ENCODE measurements at regions not wholly inside any gene's neighbourhood (a gene's known extent, or its start where the extent isn't known, plus 50 kb on each side); places are given as distances from the start of the nearest gene placed in this dataset.

DNA sequence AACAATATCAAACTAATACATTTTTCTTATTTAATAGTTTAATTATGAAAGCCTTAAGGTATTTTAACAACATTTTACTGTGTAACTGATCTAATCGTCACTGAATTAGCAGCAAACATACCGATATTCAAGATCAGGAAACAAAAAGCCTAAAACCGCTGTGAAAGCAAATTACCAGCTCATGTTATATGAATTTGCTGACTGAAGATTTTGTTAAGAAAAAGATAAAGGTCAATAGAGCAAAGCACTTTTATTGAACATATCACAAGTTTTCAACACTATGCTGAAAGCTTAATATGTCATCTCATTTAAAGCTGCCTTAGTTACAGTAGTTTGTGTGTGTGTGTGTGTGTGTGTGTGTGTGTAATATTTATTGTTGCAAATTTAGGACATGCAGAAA, 1634.9 kb upstream of the NUDT12 start:
- H3K4me1 ChIP-seq: no peaks in the 10 kb centered on the region
- no peak overlapping the region for H3K27ac ChIP-seq
- intact Hi-C loops (cut with DNase I): no loop called here
- TF ChIP-seq POLR2A (IDR thresholded peaks at IDR 0.05): no peak
- TF ChIP-seq, protein P1, sequence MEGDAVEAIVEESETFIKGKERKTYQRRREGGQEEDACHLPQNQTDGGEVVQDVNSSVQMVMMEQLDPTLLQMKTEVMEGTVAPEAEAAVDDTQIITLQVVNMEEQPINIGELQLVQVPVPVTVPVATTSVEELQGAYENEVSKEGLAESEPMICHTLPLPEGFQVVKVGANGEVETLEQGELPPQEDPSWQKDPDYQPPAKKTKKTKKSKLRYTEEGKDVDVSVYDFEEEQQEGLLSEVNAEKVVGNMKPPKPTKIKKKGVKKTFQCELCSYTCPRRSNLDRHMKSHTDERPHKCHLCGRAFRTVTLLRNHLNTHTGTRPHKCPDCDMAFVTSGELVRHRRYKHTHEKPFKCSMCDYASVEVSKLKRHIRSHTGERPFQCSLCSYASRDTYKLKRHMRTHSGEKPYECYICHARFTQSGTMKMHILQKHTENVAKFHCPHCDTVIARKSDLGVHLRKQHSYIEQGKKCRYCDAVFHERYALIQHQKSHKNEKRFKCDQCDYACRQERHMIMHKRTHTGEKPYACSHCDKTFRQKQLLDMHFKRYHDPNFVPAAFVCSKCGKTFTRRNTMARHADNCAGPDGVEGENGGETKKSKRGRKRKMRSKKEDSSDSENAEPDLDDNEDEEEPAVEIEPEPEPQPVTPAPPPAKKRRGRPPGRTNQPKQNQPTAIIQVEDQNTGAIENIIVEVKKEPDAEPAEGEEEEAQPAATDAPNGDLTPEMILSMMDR (IDR thresholded peaks at IDR 0.05): no peak
- H3K4me3 ChIP-seq: no peak overlapping the region
- no peaks in the 10 kb centered on the region for H3K27me3 ChIP-seq
- H3K9me3 ChIP-seq: no peaks in the 10 kb centered on the region
- H3K36me3 ChIP-seq: no peaks in the 10 kb centered on the region
- WGBS (ENCODE audit: insufficient coverage, low coverage, low lambda C conversion rate, missing lambda C conversion rate): 71% methylated on average over 3 of the region's 3 CpGs
- DNase-seq: no peak
- no peak for ATAC-seq

DNA sequence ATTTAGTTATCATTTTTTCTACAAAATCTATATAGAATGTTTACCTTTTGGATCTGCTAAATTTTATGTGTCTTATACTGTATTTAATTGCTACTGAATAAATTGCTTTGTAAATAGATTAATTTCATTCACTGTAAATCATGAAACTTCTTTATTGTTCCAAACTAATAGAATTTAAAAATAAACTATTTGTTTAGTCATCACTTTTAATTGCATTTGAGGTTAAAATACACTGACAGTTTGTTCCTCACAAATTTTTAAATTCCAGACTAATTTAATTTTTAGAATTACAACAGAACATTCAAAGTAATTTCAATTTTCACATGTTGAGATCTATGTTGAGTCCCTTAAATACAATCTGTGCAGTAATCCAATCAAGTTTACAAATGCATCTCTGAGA, 1633.2 kb upstream of the NUDT12 start:
- no peak overlapping the region for H3K27ac ChIP-seq
- intact Hi-C loops (cut with DNase I): no loop called here
- H3K27me3 ChIP-seq: no peaks in the 10 kb centered on the region
- ATAC-seq: no peak
- H3K36me3 ChIP-seq: no peaks in the 10 kb centered on the region
- DNase-seq: no peak
- no peak overlapping the region for H3K4me3 ChIP-seq
- TF ChIP-seq POLR2A (IDR thresholded peaks at IDR 0.05): no peak
- TF ChIP-seq, protein P1 (IDR thresholded peaks at IDR 0.05): no peak
- H3K4me1 ChIP-seq: no peaks in the 10 kb centered on the region
- no peaks in the 10 kb centered on the region for H3K9me3 ChIP-seq

DNA sequence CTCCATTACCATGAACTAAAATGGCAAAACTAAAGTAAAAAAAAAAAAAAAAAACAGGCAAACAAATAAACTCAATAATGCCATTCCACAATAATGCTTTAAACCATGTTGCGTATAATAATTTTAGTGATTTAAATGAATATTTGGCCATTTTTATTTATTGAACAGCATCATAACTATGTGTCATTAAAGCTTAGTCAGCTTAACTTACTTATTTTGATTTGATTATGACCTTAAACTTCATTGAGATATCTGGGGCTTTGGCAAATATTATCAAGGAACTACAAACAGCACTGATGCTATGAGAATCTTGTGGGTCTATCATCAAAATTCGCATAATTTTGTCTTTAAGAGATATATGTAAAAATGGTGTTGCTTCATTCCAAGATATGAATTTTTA, 1610.3 kb upstream of the NUDT12 start:
- H3K4me3 ChIP-seq: no peak overlapping the region
- ATAC-seq (no peak), DNase-seq (no peak)
- H3K9me3 ChIP-seq: no peaks in the 10 kb centered on the region
- H3K4me1 ChIP-seq: no peaks in the 10 kb centered on the region
- H3K36me3 ChIP-seq: no peaks in the 10 kb centered on the region
- H3K27ac ChIP-seq: no peak overlapping the region
- H3K27me3 ChIP-seq: no peaks in the 10 kb centered on the region
- intact Hi-C loops (cut with DNase I): no loop called here
- TF ChIP-seq, protein P1 (IDR thresholded peaks at IDR 0.05): no peak
- no peak for TF ChIP-seq POLR2A (IDR thresholded peaks at IDR 0.05)
- WGBS (ENCODE audit: insufficient coverage, low coverage, low lambda C conversion rate, missing lambda C conversion rate): 70% methylated on average over 2 of the region's 2 CpGs

DNA sequence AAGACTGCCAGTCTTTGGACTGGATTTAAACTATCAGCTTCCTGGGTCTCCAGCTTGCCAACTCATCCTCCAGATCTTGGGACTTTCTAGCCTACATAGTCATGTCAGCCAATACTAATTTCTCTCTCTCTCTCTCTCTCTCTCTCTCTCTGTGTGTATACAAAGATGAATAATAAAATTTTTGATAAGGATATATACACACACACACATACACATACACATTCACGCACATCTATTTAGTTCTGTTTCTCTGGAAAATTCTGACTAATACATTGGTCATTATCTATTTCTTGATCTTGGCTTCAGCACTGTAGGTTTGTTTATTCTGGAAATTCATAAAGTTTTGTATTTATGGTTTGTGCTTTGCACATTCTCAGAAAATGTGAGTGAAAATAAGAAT, 1606.2 kb upstream of the NUDT12 start:
- TF ChIP-seq, protein P1 (IDR thresholded peaks at IDR 0.05): no peak
- TF ChIP-seq POLR2A (IDR thresholded peaks at IDR 0.05): no peak
- Histone ChIP-seq H3K9me3 (no peaks in the 10 kb centered on the region), H3K36me3 (no peaks in the 10 kb centered on the region), H3K4me1 (no peaks in the 10 kb centered on the region), H3K27me3 (no peaks in the 10 kb centered on the region), H3K4me3 (no peak overlapping the region), H3K27ac (no peak overlapping the region)
- DNase-seq (no peak), ATAC-seq (no peak)
- intact Hi-C loops (cut with DNase I): no loop called here
- 56% methylated on average over 1 of the region's 1 CpG for WGBS (ENCODE audit: insufficient coverage, low coverage, low lambda C conversion rate, missing lambda C conversion rate)

DNA sequence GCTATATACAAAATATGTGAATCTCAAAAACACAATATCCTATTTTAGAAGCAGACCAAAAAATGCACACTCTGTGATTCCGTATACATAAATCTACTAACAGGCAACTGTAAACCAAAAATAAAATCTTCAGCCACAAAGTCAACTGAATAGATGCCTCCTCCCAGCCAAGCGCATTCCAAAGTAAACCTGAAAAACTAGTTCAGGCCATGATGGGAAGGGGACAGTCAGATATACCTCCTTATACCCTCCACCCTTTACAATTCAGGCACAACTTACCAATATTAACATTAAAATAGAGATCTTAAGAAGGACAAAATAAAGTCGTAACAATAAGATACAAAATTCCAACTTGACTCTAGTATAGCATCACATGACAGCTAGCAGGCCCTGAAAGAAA, 1604.5 kb upstream of the NUDT12 start:
- no peak for DNase-seq
- H3K4me1 ChIP-seq: no peaks in the 10 kb centered on the region
- H3K27ac ChIP-seq: no peak overlapping the region
- intact Hi-C loops (cut with DNase I): no loop called here
- 72% methylated on average over 3 of the region's 3 CpGs for WGBS (ENCODE audit: insufficient coverage, low coverage, low lambda C conversion rate, missing lambda C conversion rate)
- TF ChIP-seq, protein P1 (IDR thresholded peaks at IDR 0.05): no peak
- no peak for TF ChIP-seq POLR2A (IDR thresholded peaks at IDR 0.05)
- H3K9me3 ChIP-seq: no peaks in the 10 kb centered on the region
- H3K27me3 ChIP-seq: no peaks in the 10 kb centered on the region
- ATAC-seq: no peak
- H3K4me3 ChIP-seq: no peak overlapping the region
- no peaks in the 10 kb centered on the region for H3K36me3 ChIP-seq

Data from right lobe of liver (tissue), 6 donors.